Uterus (tissue), 2 donors: ENCODE measurements at regions not wholly inside any gene's neighbourhood (a gene's known extent, or its start where the extent isn't known, plus 50 kb on each side); places are given as distances from the start of the nearest gene placed in this dataset.
"Not testable (repeated sequence)": the region's sequence is repeated elsewhere in the genome, so short reads cannot be mapped to it uniquely, and the experiment has no call there.

ENCODE experiments used
- CTCF ChIP-seq, 4 experiments: fragments of 200-600 bp in 2 of 4; fragments of 450-650 bp in 2 of 4; sonication (generic) in 2 of 4; IDR thresholded peaks; one replicate each; pipeline ENCODE4 v1.5.1; 2016 to 2019; ENCODE audit warnings: antibody characterized with exemption in 4 of 4, mild to moderate bottlenecking in 2 of 4, moderate library complexity in 1 of 4
- POLR2A ChIP-seq, 2 donors: fragments of 450-650 bp; IDR thresholded peaks; one replicate each; pipeline ENCODE4 v1.6.1; 2016; ENCODE audit warnings: antibody characterized with exemption in 2 of 2, mild to moderate bottlenecking in 1 of 2, moderate library complexity in 1 of 2

- not testable (repeated sequence) for TF ChIP-seq CTCF, POLR2A (IDR thresholded peaks at IDR 0.05)
Measured at GRCh38 chr18:14384961-14385360, 158.4 kb downstream of the POTEC start.
